ENCODE measurements at regions not wholly inside any gene's neighbourhood (a gene's known extent, or its start where the extent isn't known, plus 50 kb on each side); places are given as distances from the start of the nearest gene placed in this dataset.

- ATAC-seq (no peak), DNase-seq (ENCODE audit: low spot score) (no peak)
- Histone ChIP-seq H3K4me3 (no peak overlapping the region), H3K79me2 (replicated peaks; ENCODE audit: insufficient read depth) (no peaks in the 10 kb centered on the region), H3K9me2 (ENCODE audit: insufficient read depth) (no peaks in the 10 kb centered on the region), H4K20me1 (replicated peaks; ENCODE audit: insufficient read depth) (no peaks in the 10 kb centered on the region), H2AFZ (peak overlapping the region; percentile 33; the same call in 1 of the 2 replicates), H3K4me2 (no peak overlapping the region), H3K27me3 (ENCODE audit: insufficient read depth) (no peaks in the 10 kb centered on the region), H3K27ac (ENCODE audit: low read depth) (no peak overlapping the region), H3K36me3 (ENCODE audit: insufficient read depth) (no peaks in the 10 kb centered on the region), H3K4me1 (ENCODE audit: insufficient read depth) (no peaks in the 10 kb centered on the region), H3F3A (replicated peaks; ENCODE audit: low read depth) (no peaks in the 10 kb centered on the region)
- Mint-ChIP-seq H3K4me1 (no peaks in the 10 kb centered on the region), H3K36me3 (ENCODE audit: low read depth) (no peaks in the 10 kb centered on the region), H3K27ac (no peak overlapping the region), H3K27me3 (ENCODE audit: insufficient read depth, low read depth, poor library complexity) (no peaks in the 10 kb centered on the region), H3K9me3 (peaks cover 10% of the 10 kb centered on the region; the same call in 1 of the 3 replicates), H3K4me3 (no peak overlapping the region)
- no peak for TF ChIP-seq ZNF114 (CRISPR knock-in tag; IDR thresholded peaks at IDR 0.05)
- no peak for TF ChIP-seq CREB1 (CRISPR knock-in tag; IDR thresholded peaks at IDR 0.05; ENCODE audit: low read depth)
- no peak for TF ChIP-seq EZH2 (IDR thresholded peaks at IDR 0.05; ENCODE audit: low read depth, unreplicated experiment)
- no peak for TF ChIP-seq POLR2AphosphoS5 (IDR thresholded peaks at IDR 0.05; ENCODE audit: low read depth)
- no peak for TF ChIP-seq ZNF331 (CRISPR knock-in tag; IDR thresholded peaks at IDR 0.05; ENCODE audit: low read depth)
- TF ChIP-seq REST (IDR thresholded peaks at IDR 0.05; ENCODE audit: unreplicated experiment) = no peak
Measured at GRCh38 chr1:147351140-147351835, 108.8 kb downstream of the CHD1L start.

GRCh38 chr1:147377263-147378246 is 135.1 kb downstream of the CHD1L start:
- Histone ChIP-seq H2AFZ (peak overlapping the region; percentile 20; the same call in 1 of the 2 replicates), H3F3A (replicated peaks; ENCODE audit: low read depth) (no peaks in the 10 kb centered on the region), H3K27ac (ENCODE audit: low read depth) (no peak overlapping the region), H4K20me1 (replicated peaks; ENCODE audit: insufficient read depth) (no peaks in the 10 kb centered on the region), H3K4me2 (no peak overlapping the region), H3K27me3 (ENCODE audit: insufficient read depth) (no peaks in the 10 kb centered on the region), H3K4me1 (ENCODE audit: insufficient read depth) (no peaks in the 10 kb centered on the region), H3K4me3 (no peak overlapping the region), H3K9me2 (ENCODE audit: insufficient read depth) (no peaks in the 10 kb centered on the region), H3K36me3 (ENCODE audit: insufficient read depth) (no peaks in the 10 kb centered on the region), H3K79me2 (replicated peaks; ENCODE audit: insufficient read depth) (no peaks in the 10 kb centered on the region)
- Mint-ChIP-seq H3K36me3 (ENCODE audit: low read depth) (no peaks in the 10 kb centered on the region), H3K9me3 (peaks cover 9% of the 10 kb centered on the region; the same call in 2 of the 3 replicates), H3K27ac (no peak overlapping the region), H3K4me1 (peaks cover 5% of the 10 kb centered on the region; the same call in 2 of the 3 replicates), H3K27me3 (ENCODE audit: insufficient read depth, low read depth, poor library complexity) (no peaks in the 10 kb centered on the region), H3K4me3 (no peak overlapping the region)
- DNase-seq (ENCODE audit: low spot score) (no peak), ATAC-seq (no peak)
- no peak for TF ChIP-seq ZNF114 (CRISPR knock-in tag; IDR thresholded peaks at IDR 0.05)
- TF ChIP-seq CTCF (conservative IDR thresholded peaks at IDR 0.05; ENCODE audit: low read depth in 2 of 2) = no peak
- TF ChIP-seq CREB1 (CRISPR knock-in tag; IDR thresholded peaks at IDR 0.05; ENCODE audit: low read depth) = no peak
- TF ChIP-seq EZH2 (IDR thresholded peaks at IDR 0.05; ENCODE audit: low read depth, unreplicated experiment) = no peak
- TF ChIP-seq STAT1 (IDR thresholded peaks at IDR 0.05; ENCODE audit: unreplicated experiment) = no peak

All from GM23338 (cell line).